Activated T-helper 2 cell treated with anti-CD3 and anti-CD28 coated beads, Interferon-gamma antibody, Interleukin-2, Interleukin-4, amounts not matched to agents 10 μg/mL and 5 μg/mL and 100 μg/mL, durations not matched to agents 14 hours and 24 hours and 36 hours (primary cell): ENCODE measurements at regions not wholly inside any gene's neighbourhood (a gene's known extent, or its start where the extent isn't known, plus 50 kb on each side); places are given as distances from the start of the nearest gene placed in this dataset.

Source experiments
- DNase-seq: peaks from one replicate; pipeline ENCODE4 v3.0.0; 2021; ENCODE audit warnings: low spot score
- H3K27ac Mint-ChIP-seq: one replicate; pipeline ENCODE4 v1.8.0; 2021; ENCODE audit warnings: mixed read lengths
- H3K27me3 Mint-ChIP-seq: one replicate; pipeline ENCODE4 v1.8.0; 2021; ENCODE audit warnings: low read depth, mixed read lengths
- H3K36me3 Mint-ChIP-seq: one replicate; pipeline ENCODE4 v1.8.0; 2021; ENCODE audit warnings: low read depth, mixed read lengths
- H3K4me1 Mint-ChIP-seq: one replicate; pipeline ENCODE4 v1.8.0; 2021; ENCODE audit warnings: low read depth, mixed read lengths
- H3K4me3 Mint-ChIP-seq: one replicate; pipeline ENCODE4 v1.8.0; 2021; ENCODE audit warnings: low read depth, mild to moderate bottlenecking, moderate library complexity, mixed read lengths
- H3K9me3 Mint-ChIP-seq: one replicate; pipeline ENCODE4 v1.8.0; 2021; ENCODE audit warnings: mixed read lengths
- intact Hi-C: fragments of 100-400 bp; cut with micrococcal nuclease; formaldehyde crosslinking; loops from one replicate; pipeline ENCODE4 v1.15.1; 2023

DNA sequence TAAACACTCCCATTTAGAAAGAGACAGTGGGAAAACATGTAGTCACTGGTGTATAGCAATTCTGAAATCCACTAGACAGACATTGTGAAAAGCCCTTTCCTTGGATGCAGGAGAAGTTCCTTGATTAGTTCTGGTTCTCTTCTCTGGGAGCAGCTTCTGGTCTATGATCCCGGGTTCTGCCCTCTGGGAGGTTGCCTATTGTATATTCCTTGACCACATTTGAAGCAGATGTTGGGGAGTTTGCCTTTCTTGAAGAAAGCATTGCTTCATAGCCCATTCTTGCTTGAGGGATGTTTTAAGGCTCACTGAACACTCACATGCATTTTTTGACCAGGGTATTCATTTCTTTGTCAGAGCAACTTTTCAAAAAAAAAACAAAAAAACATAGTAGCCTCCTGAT lies 211.9 kb downstream of the NDFIP2 start:
- Mint-ChIP-seq H3K36me3 (no peaks in the 10 kb centered on the region), H3K9me3 (no peaks in the 10 kb centered on the region), H3K27me3 (no peaks in the 10 kb centered on the region), H3K4me1 (no peaks in the 10 kb centered on the region), H3K27ac (no peak overlapping the region), H3K4me3 (no peak overlapping the region)
- no peak for DNase-seq
- intact Hi-C loops = no loop called here

DNA sequence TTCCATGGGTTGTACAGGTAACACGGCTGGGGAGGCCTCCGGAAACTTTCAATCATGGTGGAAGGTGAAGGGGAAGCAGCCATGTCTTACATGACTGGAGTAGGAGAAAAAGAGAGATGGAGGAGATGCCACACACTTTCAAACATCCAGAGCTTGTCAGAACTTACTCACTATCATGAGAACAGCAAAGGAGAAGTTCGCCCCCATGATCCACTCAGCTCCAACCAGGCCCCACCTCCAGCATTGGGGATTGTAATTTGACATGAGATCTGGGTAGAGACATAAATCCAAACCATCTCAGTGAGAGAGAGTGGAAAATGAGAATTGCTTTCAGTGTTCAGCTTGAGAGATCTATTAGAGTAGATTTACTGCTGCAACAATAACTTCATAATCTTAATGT lies 210.9 kb downstream of the NDFIP2 start:
- Mint-ChIP-seq H3K4me1 (no peaks in the 10 kb centered on the region), H3K36me3 (no peaks in the 10 kb centered on the region), H3K9me3 (no peaks in the 10 kb centered on the region), H3K27ac (no peak overlapping the region), H3K27me3 (no peaks in the 10 kb centered on the region), H3K4me3 (no peak overlapping the region)
- intact Hi-C loops = no loop called here
- no peak for DNase-seq

DNA sequence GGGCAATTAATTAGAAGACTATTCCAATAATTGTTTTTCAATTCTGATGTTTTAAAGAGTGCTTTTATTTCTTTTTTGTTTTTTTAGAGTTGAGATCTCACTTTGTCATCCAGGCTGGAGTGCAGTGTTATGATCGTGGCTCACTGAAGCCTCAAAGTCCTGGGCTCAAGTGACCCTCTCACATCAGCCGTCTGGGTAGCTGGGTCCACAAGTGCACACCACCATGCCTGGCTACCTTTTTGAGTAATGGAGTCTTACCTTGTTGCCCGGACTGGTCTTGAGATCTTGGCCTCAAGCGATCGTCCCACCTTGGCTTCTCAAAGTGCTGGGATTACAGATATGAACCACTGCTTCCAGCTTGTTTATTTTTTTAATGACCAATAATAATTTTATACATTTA lies 207.8 kb downstream of the NDFIP2 start:
- Mint-ChIP-seq H3K4me1 (no peaks in the 10 kb centered on the region), H3K27ac (no peak overlapping the region), H3K36me3 (no peaks in the 10 kb centered on the region), H3K9me3 (no peaks in the 10 kb centered on the region), H3K27me3 (no peaks in the 10 kb centered on the region), H3K4me3 (no peak overlapping the region)
- intact Hi-C loops = no loop called here
- no peak for DNase-seq

DNA sequence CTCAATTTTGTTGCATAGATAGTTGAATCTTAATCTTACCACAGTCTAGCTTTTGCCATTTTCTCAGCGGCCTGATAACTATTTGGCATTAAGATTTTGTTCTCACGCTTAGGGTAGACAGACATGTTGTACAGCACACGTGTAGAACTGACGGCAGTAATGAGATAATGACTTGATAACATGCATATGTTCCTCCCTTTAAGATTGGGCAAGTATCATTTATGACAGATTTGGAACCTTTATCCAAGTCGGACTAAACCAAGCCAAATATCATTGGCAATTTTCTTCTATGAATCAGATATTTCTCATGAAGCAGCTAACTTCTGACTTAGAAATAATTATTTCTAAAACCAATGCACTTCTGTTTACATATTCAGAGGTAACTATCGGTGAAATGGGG lies 205.5 kb downstream of the NDFIP2 start:
- no peaks in the 10 kb centered on the region for H3K9me3 Mint-ChIP-seq
- H3K4me1 Mint-ChIP-seq = no peaks in the 10 kb centered on the region
- DNase-seq = no peak
- H3K27me3 Mint-ChIP-seq = no peaks in the 10 kb centered on the region
- H3K27ac Mint-ChIP-seq = no peak overlapping the region
- intact Hi-C loops = no loop called here
- no peak overlapping the region for H3K4me3 Mint-ChIP-seq
- no peaks in the 10 kb centered on the region for H3K36me3 Mint-ChIP-seq

DNA sequence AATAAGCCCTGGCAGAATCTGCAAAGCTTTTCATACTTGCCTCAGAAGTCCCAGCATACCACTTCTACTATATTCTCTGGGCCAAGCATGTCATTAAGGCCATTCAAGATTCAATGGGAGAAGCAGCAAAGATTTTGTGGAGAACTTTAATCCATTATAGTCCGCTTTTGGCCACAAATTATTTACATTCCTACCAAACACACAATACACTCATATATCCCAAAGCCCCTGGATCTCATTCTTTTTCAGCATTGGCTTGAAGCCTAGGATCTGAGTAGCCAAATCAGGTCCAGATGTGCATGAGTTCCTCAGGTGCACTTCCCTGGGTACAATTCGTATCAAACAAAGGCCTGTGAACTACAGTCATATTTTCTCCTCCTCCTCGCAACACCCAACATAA lies 203.4 kb downstream of the NDFIP2 start:
- Mint-ChIP-seq H3K27ac (no peak overlapping the region), H3K4me1 (no peaks in the 10 kb centered on the region)
- intact Hi-C loops = no loop called here

DNA sequence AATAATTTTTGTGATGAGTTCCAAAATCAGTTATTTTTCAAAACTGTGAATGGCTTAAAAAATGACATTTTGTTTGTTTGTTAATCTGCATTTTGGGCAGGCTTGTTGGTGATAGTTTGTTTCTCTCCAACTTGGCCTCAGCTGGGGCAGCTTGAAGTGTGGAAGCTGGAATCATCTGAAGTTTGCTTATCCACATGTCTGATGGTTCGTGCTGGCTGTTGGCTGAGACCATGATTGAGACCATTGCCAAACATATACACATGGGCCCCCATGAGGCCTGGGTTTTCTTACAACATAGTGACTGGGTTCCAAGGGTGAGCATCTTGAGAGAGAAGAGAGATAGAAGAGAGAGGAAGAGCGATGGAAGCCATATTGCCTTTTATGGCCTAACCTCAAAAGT lies 201.2 kb downstream of the NDFIP2 start:
- Mint-ChIP-seq H3K36me3 (no peaks in the 10 kb centered on the region), H3K4me1 (no peaks in the 10 kb centered on the region), H3K27ac (no peak overlapping the region), H3K9me3 (no peaks in the 10 kb centered on the region), H3K27me3 (peaks cover 8% of the 10 kb centered on the region), H3K4me3 (no peak overlapping the region)
- intact Hi-C loops = no loop called here
- no peak for DNase-seq

More for the DNA sequence above, 203.4 kb downstream of the NDFIP2 start:
- Mint-ChIP-seq H3K27me3 (peaks cover 4% of the 10 kb centered on the region), H3K9me3 (no peaks in the 10 kb centered on the region), H3K36me3 (no peaks in the 10 kb centered on the region), H3K4me3 (no peak overlapping the region)
- DNase-seq = no peak

DNA sequence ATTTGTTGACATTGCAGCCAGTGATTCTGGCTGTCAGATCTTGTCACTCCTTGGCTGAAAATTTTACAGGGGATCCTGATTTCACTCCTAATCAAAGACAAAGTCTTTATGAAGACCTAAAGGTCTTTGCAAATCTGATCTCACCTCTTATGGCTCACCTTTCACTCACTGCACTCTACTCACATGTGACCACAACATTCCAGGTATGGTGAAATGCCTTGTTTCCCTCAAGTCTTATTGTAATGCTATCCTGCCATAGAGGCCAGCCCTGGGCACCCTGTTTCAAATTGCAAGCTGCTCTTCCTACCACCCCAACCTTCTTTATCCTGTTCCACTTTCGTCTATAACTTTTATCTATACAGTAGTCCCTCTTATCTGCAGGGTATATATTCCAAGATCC lies 200.1 kb downstream of the NDFIP2 start:
- Mint-ChIP-seq H3K36me3 (no peaks in the 10 kb centered on the region), H3K27me3 (peaks cover 10% of the 10 kb centered on the region), H3K4me3 (no peak overlapping the region), H3K27ac (no peak overlapping the region), H3K4me1 (no peaks in the 10 kb centered on the region), H3K9me3 (no peaks in the 10 kb centered on the region)
- DNase-seq = no peak
- intact Hi-C loops = no loop called here

DNA sequence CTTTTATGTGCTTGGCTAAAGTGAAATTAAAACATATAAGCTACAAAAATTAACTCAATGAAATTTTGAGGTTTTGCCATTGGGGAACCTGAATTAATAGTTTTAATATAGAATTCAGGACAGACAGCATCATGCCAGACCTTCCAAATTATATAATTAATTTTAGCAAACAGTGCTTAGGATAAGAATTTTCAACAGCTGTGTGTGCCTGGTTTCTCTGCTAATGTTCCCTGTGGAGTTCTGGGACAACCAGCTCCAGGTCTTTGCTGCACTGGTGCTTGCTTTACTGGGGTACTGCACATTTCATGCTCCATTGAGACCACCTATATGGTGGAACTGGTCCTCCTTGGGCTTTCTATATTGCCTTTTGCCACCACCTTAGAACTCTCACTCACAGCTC lies 199.5 kb downstream of the NDFIP2 start:
- DNase-seq = no peak
- H3K36me3 Mint-ChIP-seq = no peaks in the 10 kb centered on the region
- peaks cover 10% of the 10 kb centered on the region for H3K27me3 Mint-ChIP-seq
- no peaks in the 10 kb centered on the region for H3K4me1 Mint-ChIP-seq
- no peaks in the 10 kb centered on the region for H3K9me3 Mint-ChIP-seq
- H3K4me3 Mint-ChIP-seq = no peak overlapping the region
- no peak overlapping the region for H3K27ac Mint-ChIP-seq
- intact Hi-C loops = no loop called here

DNA sequence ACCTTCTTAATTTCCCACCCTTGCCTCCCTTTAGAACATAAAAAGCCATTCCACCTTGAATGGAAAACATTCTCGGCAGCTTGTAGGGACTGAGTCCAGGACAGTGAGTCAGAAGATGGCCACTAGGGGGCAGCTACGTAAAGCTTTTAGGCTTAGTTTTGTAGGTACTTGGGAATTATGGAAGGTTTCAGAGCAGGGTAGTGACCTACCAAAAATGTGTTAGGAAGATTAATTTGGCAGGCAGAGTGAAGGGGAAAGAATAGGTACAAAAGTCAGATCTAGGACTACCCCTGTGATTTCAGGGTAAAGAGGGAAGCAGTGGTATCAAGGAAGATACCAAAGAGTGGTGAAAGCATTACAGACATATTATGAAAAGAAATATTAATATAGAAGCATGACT lies 198.4 kb downstream of the NDFIP2 start:
- intact Hi-C loops = loop anchor here (2.0 kb wide), 1 partner anchor 685 kb away; no protein-coding TSS in a partner anchor
- Mint-ChIP-seq H3K4me3 (no peak overlapping the region), H3K27ac (no peak overlapping the region), H3K36me3 (no peaks in the 10 kb centered on the region), H3K4me1 (no peaks in the 10 kb centered on the region), H3K27me3 (peaks cover 10% of the 10 kb centered on the region), H3K9me3 (no peaks in the 10 kb centered on the region)
- DNase-seq = no peak

DNA sequence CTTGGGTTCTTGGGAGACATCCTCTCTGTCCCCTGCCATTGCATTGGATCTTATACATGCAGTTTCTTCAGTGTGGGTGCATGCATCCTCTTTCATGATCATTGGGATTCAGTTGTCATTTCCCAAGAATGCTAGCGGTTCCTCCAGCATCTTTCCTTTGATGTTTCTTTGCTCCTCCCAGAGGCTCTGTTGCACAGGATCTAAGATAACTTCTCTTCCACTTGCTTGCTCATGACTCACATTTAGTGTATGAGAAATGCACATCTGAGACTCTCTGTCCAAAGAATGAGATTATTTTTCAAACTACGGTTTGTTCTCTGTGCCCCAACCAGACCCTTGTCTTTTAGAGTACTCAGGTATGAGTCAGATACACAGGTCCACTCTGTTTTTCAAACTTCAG lies 197.1 kb downstream of the NDFIP2 start:
- Mint-ChIP-seq H3K36me3 (no peaks in the 10 kb centered on the region), H3K4me1 (no peaks in the 10 kb centered on the region), H3K27ac (no peak overlapping the region), H3K27me3 (peaks cover 10% of the 10 kb centered on the region), H3K4me3 (no peak overlapping the region), H3K9me3 (no peaks in the 10 kb centered on the region)
- intact Hi-C loops = loop anchor here (2.0 kb wide), 1 partner anchor 687 kb away; no protein-coding TSS in a partner anchor
- DNase-seq = no peak

DNA sequence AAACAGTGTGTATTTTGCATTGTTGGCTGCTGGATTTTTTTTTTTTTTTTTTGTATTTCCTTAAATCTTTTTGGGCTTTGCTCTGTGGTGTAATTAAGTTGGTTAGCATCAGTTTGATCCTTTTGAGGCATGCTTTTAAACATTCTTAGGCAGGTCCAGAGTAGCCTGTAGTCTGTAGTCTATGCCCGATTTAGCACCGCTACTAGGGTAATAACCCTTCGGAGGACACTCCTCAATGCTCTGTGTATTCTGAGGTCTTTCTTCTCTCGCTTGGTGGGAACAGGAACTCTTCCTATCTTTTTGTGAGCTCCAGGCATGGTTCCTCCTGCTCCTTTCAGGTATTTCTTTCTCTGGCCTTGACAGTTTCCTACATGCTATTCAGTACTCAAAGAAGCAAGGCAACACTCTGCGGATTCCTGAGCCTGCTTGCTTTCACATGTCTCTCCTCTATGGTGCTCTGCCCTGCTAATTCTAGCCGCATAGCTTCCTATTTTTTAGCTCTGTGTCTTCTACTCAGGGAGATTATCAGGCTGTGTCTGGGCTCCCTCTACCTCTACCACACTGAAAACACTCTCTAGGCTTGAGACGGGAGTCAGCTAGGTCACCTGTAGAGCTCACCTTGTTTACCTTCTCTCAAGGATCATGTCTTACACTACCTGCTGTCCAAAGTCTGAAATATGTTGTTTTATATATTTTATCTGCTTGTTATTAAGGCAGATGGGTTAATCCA lies 195.1 kb downstream of the NDFIP2 start:
- H3K36me3 Mint-ChIP-seq = no peaks in the 10 kb centered on the region
- intact Hi-C loops = no loop called here

DNA sequence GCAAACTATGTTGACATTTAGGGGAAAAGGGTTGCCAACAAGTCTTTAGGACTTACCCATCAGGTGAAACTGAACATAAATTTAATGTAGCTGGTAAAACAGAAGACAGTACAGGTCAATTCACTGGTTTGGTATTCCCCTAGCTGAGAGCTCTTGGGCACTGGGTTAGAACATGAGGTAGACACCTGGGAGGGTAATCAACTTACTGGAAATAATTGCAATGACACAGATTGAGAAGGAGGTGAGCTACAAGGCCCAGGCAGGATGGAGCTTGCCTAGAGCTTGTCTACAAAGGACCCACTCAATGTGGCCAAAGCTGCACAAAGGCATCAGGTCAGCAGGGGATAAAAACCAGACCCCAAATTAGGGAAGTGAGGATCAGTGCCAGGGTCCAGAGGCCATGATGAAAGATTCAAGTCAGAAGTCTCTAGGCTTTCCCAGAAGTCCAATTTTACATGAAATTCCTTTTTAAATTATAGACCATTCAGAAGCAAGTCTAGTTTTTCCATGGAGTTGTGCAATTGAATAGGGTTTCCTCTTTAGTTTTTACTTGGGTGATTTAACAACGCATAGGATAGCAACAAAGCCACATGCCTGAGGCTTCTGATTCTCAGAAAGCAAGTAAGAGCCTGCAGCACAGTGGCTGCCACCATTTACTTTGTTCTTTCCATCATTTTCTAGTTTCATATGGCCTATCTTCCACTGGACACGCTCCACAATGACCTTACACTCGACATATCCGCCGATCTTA lies 194.0 kb downstream of the NDFIP2 start:
- intact Hi-C loops = no loop called here
- no peak overlapping the region for H3K4me3 Mint-ChIP-seq
- DNase-seq = no peak
- H3K9me3 Mint-ChIP-seq = no peaks in the 10 kb centered on the region
- H3K4me1 Mint-ChIP-seq = no peaks in the 10 kb centered on the region
- H3K27ac Mint-ChIP-seq = no peak overlapping the region
- H3K27me3 Mint-ChIP-seq = peaks cover 7% of the 10 kb centered on the region
- no peaks in the 10 kb centered on the region for H3K36me3 Mint-ChIP-seq

More for the DNA sequence above, 195.1 kb downstream of the NDFIP2 start:
- no peak overlapping the region for H3K27ac Mint-ChIP-seq
- H3K4me3 Mint-ChIP-seq = no peak overlapping the region
- DNase-seq = no peak
- H3K27me3 Mint-ChIP-seq = peaks cover 10% of the 10 kb centered on the region
- no peaks in the 10 kb centered on the region for H3K4me1 Mint-ChIP-seq
- H3K9me3 Mint-ChIP-seq = no peaks in the 10 kb centered on the region

DNA sequence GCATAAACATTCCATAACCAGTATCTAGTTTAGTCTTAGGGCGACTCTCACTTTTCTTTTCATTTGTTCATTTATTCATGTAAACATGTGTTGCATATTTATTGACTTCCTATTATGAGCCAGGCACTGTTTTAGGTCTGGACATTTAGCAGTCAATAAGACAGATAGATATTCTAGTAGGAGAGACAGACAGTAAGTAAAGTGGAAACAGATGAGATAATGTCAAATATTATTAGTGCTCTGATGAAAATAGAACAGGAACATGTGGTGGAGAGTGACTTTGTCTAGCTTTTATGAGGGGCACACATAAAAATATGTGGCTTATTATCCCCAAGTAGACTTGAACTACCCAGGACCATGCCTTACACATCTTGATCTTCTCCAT lies 193.0 kb downstream of the NDFIP2 start:
- H3K27ac Mint-ChIP-seq = no peak overlapping the region
- no peak for DNase-seq
- no peaks in the 10 kb centered on the region for H3K4me1 Mint-ChIP-seq
- no peaks in the 10 kb centered on the region for H3K36me3 Mint-ChIP-seq
- H3K4me3 Mint-ChIP-seq = no peak overlapping the region
- H3K9me3 Mint-ChIP-seq = no peaks in the 10 kb centered on the region
- peaks cover 5% of the 10 kb centered on the region for H3K27me3 Mint-ChIP-seq
- intact Hi-C loops = no loop called here
